ENCODE measurements at regions not wholly inside any gene's neighbourhood (a gene's known extent, or its start where the extent isn't known, plus 50 kb on each side); places are given as distances from the start of the nearest gene placed in this dataset.

- Histone ChIP-seq H3K36me3 (no peaks in the 10 kb centered on the region), H3K4me3 (no peak overlapping the region), H3K9me3 (no peaks in the 10 kb centered on the region), H3K27me3 (no peaks in the 10 kb centered on the region), H3K4me1 (no peaks in the 10 kb centered on the region), H3K27ac (no peak overlapping the region)
- WGBS (ENCODE audit: insufficient coverage, low coverage, low lambda C conversion rate, missing lambda C conversion rate) = no CpG with 5 or more reads among the region's 2 CpGs
- ATAC-seq (peak in 1 of 4 donors; percentile 16), DNase-seq (no peak)
- TF ChIP-seq POLR2A (IDR thresholded peaks at IDR 0.05) (no peak), CTCF (IDR thresholded peaks at IDR 0.05) (no peak)
- intact Hi-C loops (cut with DNase I) = no loop called here
Measured at GRCh38 chr7:131880078-131880477, 323.6 kb upstream of the PODXL start.

DNA sequence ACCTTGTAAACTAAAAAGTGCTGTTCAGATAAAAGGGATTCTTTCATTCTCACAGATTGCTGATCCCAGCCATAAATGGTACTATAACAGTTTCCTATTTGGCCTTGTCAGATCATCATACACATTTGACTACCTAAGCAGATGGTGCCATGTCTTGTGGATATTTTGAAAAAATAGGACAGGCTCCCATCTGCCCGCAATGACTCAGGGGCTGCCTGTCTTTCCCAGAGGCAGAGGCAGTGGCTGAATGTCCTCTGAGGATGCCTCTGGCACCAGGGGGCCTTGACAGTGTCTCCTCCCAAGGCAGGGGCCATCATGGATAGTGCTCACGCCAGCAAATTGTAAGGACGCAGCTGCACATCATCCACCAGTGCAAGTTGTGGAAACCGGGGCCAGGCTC, 323.0 kb upstream of the PODXL start:
- H3K27me3 ChIP-seq = no peaks in the 10 kb centered on the region
- WGBS (ENCODE audit: insufficient coverage, low coverage, low lambda C conversion rate, missing lambda C conversion rate) = 68% methylated on average over 2 of the region's 4 CpGs
- no peaks in the 10 kb centered on the region for H3K36me3 ChIP-seq
- TF ChIP-seq POLR2A (IDR thresholded peaks at IDR 0.05) (no peak), CTCF (IDR thresholded peaks at IDR 0.05) (no peak)
- no peaks in the 10 kb centered on the region for H3K9me3 ChIP-seq
- no peak for ATAC-seq
- H3K27ac ChIP-seq = no peak overlapping the region
- intact Hi-C loops (cut with DNase I) = no loop called here
- H3K4me1 ChIP-seq = no peaks in the 10 kb centered on the region
- H3K4me3 ChIP-seq = no peak overlapping the region
- no peak for DNase-seq

DNA sequence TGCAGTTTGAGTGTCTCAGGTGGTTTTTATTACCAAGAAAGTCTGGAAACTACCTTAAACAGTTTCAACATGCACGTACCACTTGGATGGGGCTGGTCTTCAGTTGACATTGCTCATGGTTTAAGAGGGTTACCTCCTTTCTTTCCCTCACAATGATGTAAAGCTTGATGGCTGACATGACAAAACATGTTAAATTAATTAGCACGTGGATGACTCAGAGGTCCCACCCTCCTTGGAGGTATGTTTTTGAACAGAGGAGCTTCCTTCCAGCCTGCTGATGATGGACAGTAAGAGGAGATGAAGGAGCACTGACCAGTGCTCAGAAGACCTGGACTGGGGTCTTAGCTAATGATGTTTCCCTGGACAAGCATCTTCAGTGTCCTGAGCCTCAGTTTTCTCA, 322.3 kb upstream of the PODXL start:
- ATAC-seq (no peak), DNase-seq (no peak)
- intact Hi-C loops (cut with DNase I) = no loop called here
- no peaks in the 10 kb centered on the region for H3K4me1 ChIP-seq
- H3K9me3 ChIP-seq = no peaks in the 10 kb centered on the region
- H3K27me3 ChIP-seq = no peaks in the 10 kb centered on the region
- no peak for TF ChIP-seq CTCF (IDR thresholded peaks at IDR 0.05)
- TF ChIP-seq POLR2A (IDR thresholded peaks at IDR 0.05) = no peak
- no peak overlapping the region for H3K4me3 ChIP-seq
- H3K27ac ChIP-seq = no peak overlapping the region
- WGBS (ENCODE audit: insufficient coverage, low coverage, low lambda C conversion rate, missing lambda C conversion rate) = 38% methylated on average over 2 of the region's 2 CpGs
- no peaks in the 10 kb centered on the region for H3K36me3 ChIP-seq

GRCh38 chr7:131873581-131873980, 317.2 kb upstream of the PODXL start:
- TF ChIP-seq POLR2A (IDR thresholded peaks at IDR 0.05) = no peak
- TF ChIP-seq CTCF (IDR thresholded peaks at IDR 0.05) = no peak
- H3K4me3 ChIP-seq = no peak overlapping the region
- WGBS (ENCODE audit: insufficient coverage, low coverage, low lambda C conversion rate, missing lambda C conversion rate) = 39% methylated on average over 6 of the region's 6 CpGs
- no peaks in the 10 kb centered on the region for H3K27me3 ChIP-seq
- DNase-seq (no peak), ATAC-seq (no peak)
- no peaks in the 10 kb centered on the region for H3K36me3 ChIP-seq
- no peak overlapping the region for H3K27ac ChIP-seq
- no peaks in the 10 kb centered on the region for H3K9me3 ChIP-seq
- intact Hi-C loops (cut with DNase I) = no loop called here
- no peaks in the 10 kb centered on the region for H3K4me1 ChIP-seq

- no peak for DNase-seq
- Histone ChIP-seq H3K27ac (no peak overlapping the region), H3K36me3 (no peaks in the 10 kb centered on the region), H3K27me3 (no peaks in the 10 kb centered on the region), H3K4me1 (no peaks in the 10 kb centered on the region), H3K9me3 (no peaks in the 10 kb centered on the region), H3K4me3 (no peak overlapping the region)
- TF ChIP-seq CTCF (IDR thresholded peaks at IDR 0.05) (no peak), POLR2A (IDR thresholded peaks at IDR 0.05) (no peak)
- ATAC-seq = no peak
- intact Hi-C loops (cut with DNase I) = no loop called here
- WGBS (ENCODE audit: insufficient coverage, low coverage, low lambda C conversion rate, missing lambda C conversion rate) = 67% methylated on average over 1 of the region's 1 CpG
Measured at GRCh38 chr7:131869986-131870385, 313.6 kb upstream of the PODXL start.

All from right lobe of liver (tissue), 6 donors.